HCT116 (cell line): ENCODE measurements at regions not wholly inside any gene's neighbourhood (a gene's known extent, or its start where the extent isn't known, plus 50 kb on each side); places are given as distances from the start of the nearest gene placed in this dataset.

ENCODE experiments used
- ATAC-seq: fragments of 200-7000 bp; cut with Tn5 transposase; 2 replicates; pipeline ENCODE4 v1.9.1; 2020; ENCODE audit warnings: mild to moderate bottlenecking, moderate library complexity
- BruUV-seq: library from RNA; stranded (reverse); fragments of 400-500 nt; replicated peaks from 2 replicates; lab custom pipeline; 2021; lab: Mats Ljungman, UMichigan
- CTCF ChIA-PET: fragments of 300-600 bp; sonication (Branson Sonifier 250); formaldehyde crosslinking; loops from one replicate; lab custom pipeline; 2021; ENCODE audit warnings: antibody characterized with exemption; lab: Charles Lee
- POLR2A ChIA-PET: fragments of 300-600, 350-600 bp; sonication (Branson Sonifier 250); formaldehyde crosslinking; loops from one replicate; lab custom pipeline; 2021; ENCODE audit warnings: antibody characterized with exemption; lab: Charles Lee
- RAD21 ChIA-PET, 2 experiments: fragments of 300-600 bp; sonication (Branson Sonifier 250); formaldehyde crosslinking; loops; one replicate each; lab custom pipeline; 2023; ENCODE audit warnings: low total read pairs in 2 of 2; ENCODE audit not compliant: uncharacterized antibody in 2 of 2, unreplicated experiment in 2 of 2, low non-redundant PET in 1 of 2; lab: Charles Lee
- DNase-seq: peaks from one replicate; pipeline ENCODE4 v3.0.0-alpha.2; 2010; ENCODE audit warnings: low read depth, low spot score
- H2AFZ ChIP-seq: fragments of 200-600 bp; shearing (Covaris generic), sonication (generic); 2 replicates; pipeline ENCODE4 v1.6.1; 2017; ENCODE audit warnings: low read depth, mixed run types, mixed read lengths, antibody characterized with exemption, low read length; ENCODE audit not compliant: poor library complexity, severe bottlenecking
- H3K27ac ChIP-seq: 2 replicates; pipeline ENCODE4 v1.5.1; 2012; ENCODE audit warnings: low read depth, low read length
- H3K27me3 ChIP-seq: fragments of 200-600 bp; sonication (generic); 2 replicates; pipeline ENCODE4 v1.6.1; 2016; ENCODE audit warnings: mixed run types, low read length, mixed read lengths; ENCODE audit not compliant: insufficient read depth
- H3K36me3 ChIP-seq, 2 experiments: fragments of 200-500 bp in 1 of 2; fragments of 200-600 bp in 1 of 2; sonication (Bioruptor generic) in 1 of 2; sonication (generic) in 1 of 2; 2 replicates each; pipeline versions ENCODE4 v1.5.1 to v1.6.1; 2014 to 2016; ENCODE audit warnings: low read length in 2 of 2, inconsistent platforms in 1 of 2, mixed read lengths in 1 of 2, mixed run types in 1 of 2; ENCODE audit not compliant: insufficient read depth in 2 of 2, control insufficient read depth in 1 of 2
- H3K4me1 ChIP-seq, 2 experiments: fragments of 200-600 bp in 1 of 2; sonication (generic) in 1 of 2; 2 replicates each; pipeline versions ENCODE4 v1.5.1 to v1.6.1; 2012 to 2017; ENCODE audit warnings: low read length in 2 of 2, inconsistent platforms in 1 of 2, mild to moderate bottlenecking in 1 of 2, mixed read lengths in 1 of 2, mixed run types in 1 of 2, moderate library complexity in 1 of 2; ENCODE audit not compliant: insufficient read depth in 2 of 2, control insufficient read depth in 1 of 2
- H3K4me2 ChIP-seq: fragments of 200-600 bp; sonication (generic); 2 replicates; pipeline ENCODE4 v1.6.1; 2017; ENCODE audit warnings: mixed run types, low read length, mixed read lengths
- H3K4me3 ChIP-seq, 2 experiments: fragments of 200-600 bp in 1 of 2; sonication (generic) in 1 of 2; replicated peaks in 1 of 2; 2 replicates each; pipeline ENCODE4 v1.5.1; 2011 to 2016; ENCODE audit warnings: low read length in 2 of 2, control low read depth in 1 of 2, low read depth in 1 of 2, mild to moderate bottlenecking in 1 of 2, mixed read lengths in 1 of 2, mixed run types in 1 of 2
- H3K79me2 ChIP-seq: fragments of 200-600 bp; sonication (generic); 2 replicates; pipeline ENCODE4 v1.6.1; 2017; ENCODE audit warnings: mild to moderate bottlenecking, mixed run types, low read length, moderate library complexity, mixed read lengths; ENCODE audit not compliant: insufficient read depth
- H3K9ac ChIP-seq: fragments of 200-600 bp; sonication (generic); 2 replicates; pipeline ENCODE4 v1.6.1; 2016; ENCODE audit warnings: low read length, mixed read lengths
- H3K9me2 ChIP-seq: fragments of 200-600 bp; sonication (generic), shearing (Covaris generic); 2 replicates; pipeline ENCODE4 v1.6.1; 2017; ENCODE audit warnings: mixed run types, mild to moderate bottlenecking, moderate library complexity; ENCODE audit not compliant: insufficient read depth
- H3K9me3 ChIP-seq, 2 experiments: fragments of 200-500 bp in 1 of 2; fragments of 200-600 bp in 1 of 2; sonication (Bioruptor generic) in 1 of 2; sonication (generic) in 1 of 2; 2 replicates each; pipeline ENCODE4 v1.6.1; 2014 to 2017; ENCODE audit warnings: low read length in 2 of 2, mixed read lengths in 2 of 2, inconsistent platforms in 1 of 2, low read depth in 1 of 2, mild to moderate bottlenecking in 1 of 2, mixed run types in 1 of 2, moderate library complexity in 1 of 2; ENCODE audit not compliant: control insufficient read depth in 1 of 2, insufficient read depth in 1 of 2
- H4K20me1 ChIP-seq: fragments of 200-600 bp; sonication (generic), shearing (Covaris generic); 2 replicates; pipeline ENCODE4 v1.6.1; 2017; ENCODE audit warnings: mixed run types, mild to moderate bottlenecking, moderate library complexity; ENCODE audit not compliant: insufficient read depth
- CEBPB ChIP-seq: IDR thresholded peaks from 2 replicates; pipeline ENCODE4 v1.6.1; 2012; ENCODE audit warnings: low read depth
- EGR1 ChIP-seq: IDR thresholded peaks from 2 replicates; pipeline ENCODE4 v1.6.1; 2012; ENCODE audit warnings: low read depth
- ELF1 ChIP-seq: IDR thresholded peaks from 2 replicates; pipeline ENCODE4 v1.6.1; 2012; ENCODE audit warnings: low read depth, borderline replicate concordance
- JUND ChIP-seq: IDR thresholded peaks from 2 replicates; pipeline ENCODE4 v1.6.1; 2012
- MAX ChIP-seq: IDR thresholded peaks from 2 replicates; pipeline ENCODE4 v1.6.1; 2012
- POLR2A ChIP-seq: IDR thresholded peaks from 2 replicates; pipeline ENCODE4 v1.7.0; 2011; ENCODE audit warnings: borderline replicate concordance; ENCODE audit not compliant: insufficient read depth, insufficient read length; ENCODE audit errors: extremely low read depth
- POLR2AphosphoS5 ChIP-seq: IDR thresholded peaks from 2 replicates; pipeline ENCODE4 v1.6.1; 2011; ENCODE audit warnings: mild to moderate bottlenecking, low read depth, low read length, moderate library complexity
- SIN3A ChIP-seq: IDR thresholded peaks from 2 replicates; pipeline ENCODE4 v1.6.1; 2012; ENCODE audit warnings: low read depth
- SRF ChIP-seq: IDR thresholded peaks from 2 replicates; pipeline ENCODE4 v1.6.1; 2012; ENCODE audit warnings: low read depth
- ZBTB33 ChIP-seq: IDR thresholded peaks from 2 replicates; pipeline ENCODE4 v1.6.1; 2011; ENCODE audit warnings: mild to moderate bottlenecking, low read length, moderate library complexity; ENCODE audit not compliant: insufficient replicate concordance; ENCODE audit errors: extremely low read depth
- ZFX ChIP-seq: fragments of 450-650 bp; IDR thresholded peaks from 2 replicates; pipeline ENCODE4 v1.6.1; 2017
- ZNF274 ChIP-seq: fragments of 200-500 bp; sonication (Bioruptor generic); IDR thresholded peaks from 2 replicates; pipeline ENCODE4 v1.6.1; 2014; ENCODE audit warnings: mild to moderate bottlenecking, low read depth, low read length, inconsistent platforms
- intact Hi-C: fragments of 100-400 bp; cut with micrococcal nuclease; formaldehyde crosslinking; loops from 2 replicates; pipeline ENCODE4 v1.10.0; 2022
- TF ChIP-seq, protein P1 (sequence below): IDR thresholded peaks from 2 replicates; pipeline ENCODE4 v1.6.1; 2012; ENCODE audit warnings: low read depth
- TF ChIP-seq, protein P2 (sequence below): IDR thresholded peaks from 2 replicates; pipeline ENCODE4 v1.6.1; 2012

- RAD21 ChIA-PET, result no interaction called here
- intact Hi-C loops, result no loop called here
Measured at GRCh38 chr3:147675761-147676160, 266.6 kb downstream of the ZIC1 start.

More at GRCh38 chr3:147675761-147676160, 266.6 kb downstream of the ZIC1 start:
- ChIA-PET POLR2A (no interaction called here), CTCF (no interaction called here)
- H3K36me3 ChIP-seq, result no peaks in the 10 kb centered on the region
- no peaks in the 10 kb centered on the region for H4K20me1 ChIP-seq
- no peaks in the 10 kb centered on the region for H3K79me2 ChIP-seq
- H3K27ac ChIP-seq, result no peak overlapping the region
- no peaks in the 10 kb centered on the region for H3K9me2 ChIP-seq
- no peaks in the 10 kb centered on the region for H3K4me1 ChIP-seq
- ATAC-seq, result no peak
- no peak overlapping the region for H3K4me3 ChIP-seq
- BruUV-seq, result no TSS peak
- no peak for DNase-seq
- no peak overlapping the region for H3K9ac ChIP-seq
- no peaks in the 10 kb centered on the region for H3K27me3 ChIP-seq
- no peak overlapping the region for H3K4me2 ChIP-seq
- TF ChIP-seq, protein P1, sequence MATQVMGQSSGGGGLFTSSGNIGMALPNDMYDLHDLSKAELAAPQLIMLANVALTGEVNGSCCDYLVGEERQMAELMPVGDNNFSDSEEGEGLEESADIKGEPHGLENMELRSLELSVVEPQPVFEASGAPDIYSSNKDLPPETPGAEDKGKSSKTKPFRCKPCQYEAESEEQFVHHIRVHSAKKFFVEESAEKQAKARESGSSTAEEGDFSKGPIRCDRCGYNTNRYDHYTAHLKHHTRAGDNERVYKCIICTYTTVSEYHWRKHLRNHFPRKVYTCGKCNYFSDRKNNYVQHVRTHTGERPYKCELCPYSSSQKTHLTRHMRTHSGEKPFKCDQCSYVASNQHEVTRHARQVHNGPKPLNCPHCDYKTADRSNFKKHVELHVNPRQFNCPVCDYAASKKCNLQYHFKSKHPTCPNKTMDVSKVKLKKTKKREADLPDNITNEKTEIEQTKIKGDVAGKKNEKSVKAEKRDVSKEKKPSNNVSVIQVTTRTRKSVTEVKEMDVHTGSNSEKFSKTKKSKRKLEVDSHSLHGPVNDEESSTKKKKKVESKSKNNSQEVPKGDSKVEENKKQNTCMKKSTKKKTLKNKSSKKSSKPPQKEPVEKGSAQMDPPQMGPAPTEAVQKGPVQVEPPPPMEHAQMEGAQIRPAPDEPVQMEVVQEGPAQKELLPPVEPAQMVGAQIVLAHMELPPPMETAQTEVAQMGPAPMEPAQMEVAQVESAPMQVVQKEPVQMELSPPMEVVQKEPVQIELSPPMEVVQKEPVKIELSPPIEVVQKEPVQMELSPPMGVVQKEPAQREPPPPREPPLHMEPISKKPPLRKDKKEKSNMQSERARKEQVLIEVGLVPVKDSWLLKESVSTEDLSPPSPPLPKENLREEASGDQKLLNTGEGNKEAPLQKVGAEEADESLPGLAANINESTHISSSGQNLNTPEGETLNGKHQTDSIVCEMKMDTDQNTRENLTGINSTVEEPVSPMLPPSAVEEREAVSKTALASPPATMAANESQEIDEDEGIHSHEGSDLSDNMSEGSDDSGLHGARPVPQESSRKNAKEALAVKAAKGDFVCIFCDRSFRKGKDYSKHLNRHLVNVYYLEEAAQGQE, result no peak
- no peak for TF ChIP-seq JUND
- TF ChIP-seq, protein P2, sequence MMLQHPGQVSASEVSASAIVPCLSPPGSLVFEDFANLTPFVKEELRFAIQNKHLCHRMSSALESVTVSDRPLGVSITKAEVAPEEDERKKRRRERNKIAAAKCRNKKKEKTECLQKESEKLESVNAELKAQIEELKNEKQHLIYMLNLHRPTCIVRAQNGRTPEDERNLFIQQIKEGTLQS, result no peak
- no peak for TF ChIP-seq ZFX
- TF ChIP-seq POLR2A, result no peak
- no peak for TF ChIP-seq MAX
- no peak for TF ChIP-seq SIN3A
- no peak for TF ChIP-seq SRF
- TF ChIP-seq ELF1, result no peak
- no peak for TF ChIP-seq POLR2AphosphoS5
- TF ChIP-seq CEBPB, result no peak
- TF ChIP-seq ZNF274, result no peak
- no peak for TF ChIP-seq EGR1
- no peak for TF ChIP-seq ZBTB33
- no peaks in the 10 kb centered on the region for H3K9me3 ChIP-seq
- H2AFZ ChIP-seq, result no peak overlapping the region
